ENCODE measurements at regions not wholly inside any gene's neighbourhood (a gene's known extent, or its start where the extent isn't known, plus 50 kb on each side); places are given as distances from the start of the nearest gene placed in this dataset.

DNA sequence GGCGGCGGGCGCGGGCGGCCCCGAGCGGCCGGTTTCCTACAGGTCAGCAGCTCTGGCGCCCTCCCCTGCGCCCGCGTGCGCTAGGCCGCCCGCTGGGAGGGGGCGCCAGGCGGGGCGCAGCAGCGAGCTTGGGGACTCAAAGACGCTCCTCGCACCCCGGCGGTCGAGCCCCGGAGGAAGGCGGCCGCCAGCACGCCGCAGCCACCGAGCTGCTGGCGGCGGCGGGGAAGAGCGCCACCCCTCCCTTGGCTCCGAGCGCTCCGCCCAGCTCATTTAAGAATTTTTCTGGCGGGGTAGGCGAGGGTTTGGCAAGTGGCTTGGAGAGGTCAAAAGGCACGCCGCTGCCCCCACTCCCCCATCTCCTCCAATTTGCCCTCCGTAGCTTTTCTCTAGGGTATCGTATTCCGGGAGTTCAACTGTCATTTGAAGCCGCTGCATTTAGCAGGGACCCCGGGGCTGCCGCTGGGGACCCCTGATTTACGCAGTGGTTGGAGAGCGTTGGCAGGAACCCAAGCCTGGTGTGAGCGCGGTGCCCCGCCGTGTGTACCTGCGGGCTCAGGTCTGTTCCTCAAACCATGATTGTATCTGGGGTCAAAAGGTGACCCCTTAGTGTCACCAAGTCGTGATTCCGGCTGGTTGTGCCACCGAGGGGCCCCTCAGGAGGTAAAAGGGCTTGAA, 59.5 kb upstream of the GSE1 start:
- TF ChIP-seq FOXP2 (optimal IDR thresholded peaks at IDR 0.05; ENCODE audit: control extremely low read depth, extremely low read length, insufficient read depth), result no peak
- TF ChIP-seq EZH2 (IDR thresholded peaks at IDR 0.05), result no peak
- TF ChIP-seq POLR2AphosphoS5 (IDR thresholded peaks at IDR 0.05; ENCODE audit: borderline replicate concordance, low read depth, low read length), result no peak; the same call in 1 of the 2 replicates
